ENCODE measurements at regions not wholly inside any gene's neighbourhood (a gene's known extent, or its start where the extent isn't known, plus 50 kb on each side); places are given as distances from the start of the nearest gene placed in this dataset.
A peak's percentile ranks its signal among the peaks of the same experiment; 100 is the strongest.

GRCh38 chr16:85173981-85174751 lies 61.9 kb upstream of the CIBAR2 start:
- DNase-seq = no peak

DNA sequence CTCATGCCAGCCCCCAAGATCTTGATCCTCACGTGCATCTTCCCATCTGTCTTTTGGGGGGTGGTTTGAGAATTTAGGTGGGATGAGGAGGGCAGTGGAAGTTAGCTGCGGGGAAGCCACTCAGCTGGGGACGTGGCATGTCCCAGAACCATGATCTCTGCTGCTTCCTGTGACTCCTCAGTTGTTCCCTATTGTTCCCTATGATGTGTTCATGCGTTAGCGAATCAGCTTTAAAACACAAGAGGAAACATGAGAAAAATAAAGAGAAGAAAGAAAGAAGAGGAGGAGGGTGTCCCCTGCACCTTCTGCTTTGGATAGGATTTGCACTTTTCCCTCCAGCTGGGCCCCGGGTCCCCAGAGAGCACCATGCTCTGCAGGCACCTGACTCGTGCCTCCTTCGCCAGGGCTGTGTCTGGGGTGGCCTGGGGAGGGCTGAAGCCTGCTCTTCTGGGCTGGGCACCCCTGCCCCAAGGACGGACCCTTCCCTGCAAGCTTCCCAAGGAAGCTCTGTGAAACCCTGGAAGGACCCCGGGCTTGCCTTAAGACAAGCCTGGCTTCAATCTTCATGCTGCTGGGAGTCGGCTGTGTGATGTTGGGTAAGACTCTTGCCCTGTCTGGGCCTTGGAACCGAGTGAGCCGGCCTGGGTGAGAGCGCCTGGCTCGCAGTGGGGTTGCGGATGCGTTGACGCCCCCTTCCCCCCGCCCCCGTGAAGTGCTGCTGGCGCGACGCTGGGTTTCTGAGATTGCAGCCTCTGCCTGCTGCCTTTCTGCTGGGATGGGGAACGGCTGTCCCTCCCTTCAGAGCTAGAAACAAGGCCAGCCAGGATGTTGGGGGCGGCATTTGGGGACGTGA lies 62.8 kb upstream of the CIBAR2 start:
- no peak for DNase-seq

- no peak for DNase-seq
Observed at GRCh38 chr16:85175724-85176233, 63.5 kb upstream of the CIBAR2 start.

DNA sequence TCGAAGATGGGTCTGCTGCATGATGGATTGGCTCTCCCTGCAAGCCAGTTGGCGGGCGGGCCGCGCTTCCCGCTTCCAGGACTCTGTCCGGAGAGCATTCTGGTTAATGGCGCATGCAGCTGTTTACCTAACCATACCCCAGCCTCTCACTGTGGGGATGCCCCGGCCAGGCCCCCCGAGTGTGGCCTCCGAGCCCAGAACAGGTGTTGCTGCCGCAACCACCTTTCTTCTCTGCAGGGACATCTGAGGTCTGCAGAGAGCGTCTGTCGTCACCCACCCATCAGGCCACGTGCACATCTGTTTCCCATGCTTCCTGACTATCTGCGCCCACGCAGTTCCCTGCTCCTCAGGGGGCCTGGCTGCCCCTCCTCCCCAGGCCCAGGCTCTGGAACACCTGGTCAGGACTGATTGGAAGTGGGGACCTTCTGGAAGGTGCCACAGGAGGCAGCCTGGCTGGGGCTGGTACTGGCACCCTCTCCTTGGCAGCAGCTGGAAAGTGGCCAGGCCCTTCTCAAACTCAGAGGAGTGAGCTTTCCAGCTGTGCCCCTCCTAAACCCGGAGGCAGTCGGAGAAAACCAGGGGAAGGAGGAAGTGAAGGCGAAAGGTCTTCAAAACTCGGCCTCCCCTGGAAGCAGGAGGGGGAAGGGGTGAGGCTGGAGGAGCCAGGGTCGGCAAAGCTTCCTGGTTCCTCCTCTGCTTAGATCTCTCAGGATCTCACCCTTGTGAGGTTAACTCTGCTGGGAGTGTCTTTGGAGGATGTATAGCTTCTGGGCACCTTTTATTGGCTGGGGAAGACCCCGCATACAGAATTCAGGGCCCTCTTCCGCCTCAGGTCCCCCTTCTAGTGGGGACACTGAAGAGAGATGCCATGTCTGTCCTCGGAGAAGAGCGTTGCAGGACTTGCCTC lies 64.5 kb upstream of the CIBAR2 start:
- DNase-seq = peak; percentile 48

DNA sequence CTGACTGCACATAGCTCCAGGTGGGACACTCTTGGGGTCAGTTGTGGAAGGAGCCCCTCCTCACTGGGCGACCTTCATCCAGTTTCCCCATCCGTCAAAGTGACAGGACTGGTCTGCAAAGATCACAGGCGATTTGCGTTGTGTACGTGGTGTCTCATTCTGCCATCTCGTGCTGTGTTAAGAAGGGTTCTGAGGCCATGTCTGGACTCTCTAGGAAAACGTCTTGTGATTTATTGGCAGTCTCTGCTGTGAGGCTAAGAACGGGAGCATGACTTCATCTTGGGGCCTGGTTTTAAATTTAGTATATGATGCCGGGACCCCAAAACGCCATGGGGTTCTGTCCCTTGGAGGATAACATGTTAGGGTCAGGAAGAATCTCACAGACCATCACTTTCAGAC lies 65.2 kb upstream of the CIBAR2 start:
- no peak for DNase-seq

GRCh38 chr16:85178006-85178591 lies 65.8 kb upstream of the CIBAR2 start:
- DNase-seq = no peak

DNA sequence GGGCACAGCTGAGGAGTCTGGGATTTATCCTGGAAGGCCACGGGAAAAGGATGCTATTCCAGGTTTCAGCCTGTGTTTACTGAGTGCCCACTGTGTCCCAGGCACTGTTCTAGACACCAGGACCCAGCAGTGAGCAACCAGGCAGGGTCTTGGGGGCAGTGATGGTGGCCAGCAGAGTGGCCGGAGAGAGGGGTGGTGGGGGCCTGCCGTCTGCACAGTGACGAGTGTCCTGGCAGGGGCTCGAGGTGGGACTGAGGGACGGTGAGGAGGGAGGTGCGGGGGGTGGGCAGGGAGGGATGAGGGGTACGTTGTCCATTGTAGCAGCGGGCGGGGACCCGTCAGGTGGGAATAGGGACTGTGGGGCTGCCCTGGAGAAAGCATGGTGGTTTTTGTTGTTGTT lies 66.3 kb upstream of the CIBAR2 start:
- DNase-seq = no peak

- DNase-seq = no peak
Observed at GRCh38 chr16:85179344-85180046, 67.2 kb upstream of the CIBAR2 start.

DNA sequence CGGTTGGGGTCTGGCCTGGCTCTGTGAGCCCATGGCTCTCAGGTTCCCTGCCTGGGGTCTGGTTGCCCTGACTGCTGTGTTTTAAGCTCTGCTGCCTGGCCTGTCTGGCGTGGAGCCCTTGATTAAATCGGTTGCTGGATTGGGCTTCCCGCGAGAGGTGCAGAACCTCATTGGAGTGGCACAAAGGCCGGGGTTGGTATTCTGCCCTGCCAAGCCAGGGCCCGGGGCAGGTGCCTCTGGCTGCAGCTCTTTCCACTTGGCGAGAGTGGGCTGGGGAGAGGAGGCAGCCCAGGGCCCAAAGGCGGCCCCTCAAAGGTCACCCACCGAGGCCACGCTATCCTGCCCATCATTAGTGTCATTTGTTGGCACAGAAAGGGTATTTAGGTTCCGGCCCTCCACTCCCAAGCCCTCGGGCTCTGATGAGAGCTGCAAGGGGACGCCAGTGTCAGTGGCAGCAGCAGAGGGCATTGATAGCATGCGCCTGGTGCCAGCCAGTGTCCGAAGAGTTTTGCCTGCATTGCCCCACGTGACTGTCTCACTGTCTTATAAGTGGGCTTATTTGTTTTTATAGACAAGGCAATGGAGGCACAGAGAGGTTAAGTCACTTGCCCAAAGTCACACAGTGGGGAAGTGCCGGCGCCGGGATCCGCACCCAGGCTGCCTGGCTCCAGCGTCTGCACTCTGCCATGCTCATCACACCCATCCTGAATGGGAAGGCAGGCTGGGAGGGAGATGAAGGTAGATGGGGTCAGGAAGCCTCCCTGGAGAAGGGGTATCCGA lies 68.0 kb upstream of the CIBAR2 start:
- DNase-seq = no peak

- no peak for DNase-seq
Observed at GRCh38 chr16:85180827-85181738, 68.8 kb upstream of the CIBAR2 start.

DNA sequence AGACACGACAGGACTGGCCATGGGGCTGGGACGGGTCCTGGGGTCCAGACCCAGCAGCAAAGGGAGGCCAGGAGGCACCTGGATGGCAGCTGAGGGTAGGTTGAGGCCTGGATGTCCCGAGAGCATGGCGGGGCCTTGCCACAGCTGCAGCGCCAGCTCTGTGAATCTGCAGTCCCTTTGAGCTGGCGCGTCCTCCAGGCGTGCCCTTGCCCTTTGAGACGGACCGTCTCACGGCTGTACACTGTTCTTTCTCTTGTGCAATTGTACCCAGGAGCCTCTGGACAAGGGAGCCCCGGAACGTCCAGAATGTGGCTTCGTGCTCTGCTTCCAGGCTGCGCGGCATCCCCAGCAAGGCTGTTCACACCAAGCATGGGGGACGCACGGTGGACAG lies 69.5 kb upstream of the CIBAR2 start:
- DNase-seq = no peak

- no peak for DNase-seq
Observed at GRCh38 chr16:85182286-85182685, 70.0 kb upstream of the CIBAR2 start.

GRCh38 chr16:85182774-85183173 lies 70.5 kb upstream of the CIBAR2 start:
- no peak for DNase-seq

- no peak for DNase-seq
Observed at GRCh38 chr16:85183564-85183963, 71.3 kb upstream of the CIBAR2 start.

- DNase-seq = no peak
Observed at GRCh38 chr16:85184404-85184803, 72.1 kb upstream of the CIBAR2 start.

GRCh38 chr16:85185303-85186100 lies 73.2 kb upstream of the CIBAR2 start:
- DNase-seq = peak; percentile 75

- DNase-seq = no peak
Observed at GRCh38 chr16:85187002-85187401, 74.7 kb upstream of the CIBAR2 start.

DNA sequence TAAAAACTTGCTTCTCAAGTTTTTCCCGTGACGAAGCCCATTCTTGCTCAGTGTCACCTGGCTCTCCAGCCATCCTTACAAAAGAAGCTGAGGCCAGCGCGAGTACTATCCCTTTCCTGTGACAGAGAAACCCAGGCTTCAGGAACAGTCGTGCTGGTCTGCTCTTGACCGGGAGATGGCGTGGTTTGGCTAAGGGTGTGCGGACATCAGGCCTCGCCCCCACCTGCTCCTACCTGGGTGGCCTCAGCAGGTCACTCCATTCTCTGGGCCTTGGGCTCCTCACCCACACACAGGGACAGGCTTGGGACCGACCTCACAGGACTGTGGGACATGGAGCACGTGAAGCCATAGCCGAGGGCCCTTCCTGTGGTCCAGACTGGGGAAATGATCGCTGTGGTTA lies 75.2 kb upstream of the CIBAR2 start:
- no peak for DNase-seq

DNA sequence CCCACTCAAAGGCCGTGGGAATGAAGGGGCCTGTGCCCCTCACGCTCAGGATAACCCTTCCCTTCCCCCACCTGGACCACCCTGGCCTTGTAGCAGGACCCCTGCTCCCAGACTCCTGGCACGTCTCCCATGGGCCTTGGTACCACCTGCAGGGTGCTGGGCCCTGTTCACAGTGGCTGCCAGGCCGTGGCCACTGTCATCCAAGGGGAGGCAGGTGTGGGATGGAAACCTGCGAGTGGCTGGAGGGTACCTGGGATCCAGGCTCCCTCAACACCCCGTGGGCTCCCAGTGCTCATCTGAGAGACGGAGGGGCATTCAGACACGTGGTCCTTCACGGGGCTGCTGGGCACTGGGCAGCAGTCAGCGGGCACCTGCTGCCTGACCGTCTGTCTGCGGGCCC lies 75.6 kb upstream of the CIBAR2 start:
- DNase-seq = no peak
